ENCODE measurements at regions not wholly inside any gene's neighbourhood (a gene's known extent, or its start where the extent isn't known, plus 50 kb on each side); places are given as distances from the start of the nearest gene placed in this dataset.

GRCh38 chr4:144336633-144337032 is 196.1 kb upstream of the GYPA start:
- no peak overlapping the region for H3K9ac ChIP-seq (ENCODE audit: low read length)
- peaks cover 4% of the 10 kb centered on the region for H3K9me3 ChIP-seq (ENCODE audit: control insufficient read depth, low read length)
- no peaks in the 10 kb centered on the region for H3K79me1 ChIP-seq (replicated peaks; ENCODE audit: low read length, poor library complexity, severe bottlenecking)
- H2BK120ac ChIP-seq (ENCODE audit: low read depth, low read length): no peak overlapping the region
- H2AK5ac ChIP-seq (ENCODE audit: low read length, severe bottlenecking): no peak overlapping the region
- no peak overlapping the region for H4K91ac ChIP-seq (ENCODE audit: low read length)
- peaks cover 0 to 4% of the 10 kb centered on the region in 2 experiments for H3K27me3 ChIP-seq (ENCODE audit: control insufficient read depth in 1 of 2, insufficient read depth in 1 of 2, low read length in 2 of 2)
- no peak overlapping the region for H3K4ac ChIP-seq (ENCODE audit: low read depth in 1 of 2, low read length in 2 of 2)
- H2BK12ac ChIP-seq (ENCODE audit: low read length in 2 of 2): no peak overlapping the region
- no peak overlapping the region for H2AFZ ChIP-seq (ENCODE audit: low read depth, low read length)
- no peaks in the 10 kb centered on the region for H3K36me3 ChIP-seq (ENCODE audit: control insufficient read depth in 1 of 2, insufficient read depth in 2 of 2, low read depth in 1 of 2, low read length in 2 of 2)
- no peak overlapping the region for H3K4me2 ChIP-seq (ENCODE audit: low read length, poor library complexity, severe bottlenecking)
- no peak overlapping the region for H2BK15ac ChIP-seq (ENCODE audit: low read depth, poor library complexity, severe bottlenecking)
- H3K23ac ChIP-seq (ENCODE audit: low read length in 2 of 2): no peak overlapping the region
- 54% methylated on average over 1 of the region's 1 CpG for WGBS
- no peak overlapping the region for H3K27ac ChIP-seq (ENCODE audit: low read length, poor library complexity, severe bottlenecking)
- H3K14ac ChIP-seq (ENCODE audit: low read length in 2 of 2): no peak overlapping the region
- H3K4me1 ChIP-seq (ENCODE audit: control insufficient read depth, insufficient read depth, low read depth, low read length): no peaks in the 10 kb centered on the region
- no peak overlapping the region for H2BK5ac ChIP-seq (ENCODE audit: low read depth, low read length, poor library complexity, severe bottlenecking)
- no peak overlapping the region for H3K18ac ChIP-seq (ENCODE audit: low read depth in 1 of 2, low read length in 2 of 2)
- H3K4me3 ChIP-seq (ENCODE audit: insufficient read depth in 1 of 2, low read depth in 1 of 2, low read length in 2 of 2): no peak overlapping the region
- no peak overlapping the region for H4K8ac ChIP-seq (ENCODE audit: low read length)
- no peak for DNase-seq

- Histone ChIP-seq H3K4me3 (ENCODE audit: insufficient read depth in 1 of 2, low read depth in 1 of 2, low read length in 2 of 2) (no peak overlapping the region), H3K9me3 (ENCODE audit: control insufficient read depth, low read length) (peaks cover 4% of the 10 kb centered on the region), H2AFZ (ENCODE audit: low read depth, low read length) (no peak overlapping the region), H2BK15ac (ENCODE audit: low read depth, poor library complexity, severe bottlenecking) (no peak overlapping the region), H4K91ac (ENCODE audit: low read length) (no peak overlapping the region), H2BK12ac (ENCODE audit: low read length in 2 of 2) (no peak overlapping the region), H3K4me2 (ENCODE audit: low read length, poor library complexity, severe bottlenecking) (no peak overlapping the region), H3K27ac (ENCODE audit: low read length, poor library complexity, severe bottlenecking) (no peak overlapping the region), H3K23ac (ENCODE audit: low read length in 2 of 2) (no peak overlapping the region), H2BK120ac (ENCODE audit: low read depth, low read length) (no peak overlapping the region), H3K36me3 (ENCODE audit: control insufficient read depth in 1 of 2, insufficient read depth in 2 of 2, low read depth in 1 of 2, low read length in 2 of 2) (no peaks in the 10 kb centered on the region), H3K14ac (ENCODE audit: low read length in 2 of 2) (no peak overlapping the region), H3K79me1 (replicated peaks; ENCODE audit: low read length, poor library complexity, severe bottlenecking) (no peaks in the 10 kb centered on the region), H3K9ac (ENCODE audit: low read length) (no peak overlapping the region), H4K8ac (ENCODE audit: low read length) (no peak overlapping the region), H3K4me1 (ENCODE audit: control insufficient read depth, insufficient read depth, low read depth, low read length) (no peaks in the 10 kb centered on the region), H2AK5ac (ENCODE audit: low read length, severe bottlenecking) (no peak overlapping the region), H3K18ac (ENCODE audit: low read depth in 1 of 2, low read length in 2 of 2) (no peak overlapping the region), H3K4ac (ENCODE audit: low read depth in 1 of 2, low read length in 2 of 2) (no peak overlapping the region), H2BK5ac (ENCODE audit: low read depth, low read length, poor library complexity, severe bottlenecking) (no peak overlapping the region), H3K27me3 (ENCODE audit: control insufficient read depth in 1 of 2, insufficient read depth in 1 of 2, low read length in 2 of 2) (peaks cover 0 to 4% of the 10 kb centered on the region in 2 experiments)
- DNase-seq: no peak
These were observed 197.6 kb upstream of the GYPA start for GRCh38 chr4:144338148-144338547.

- Histone ChIP-seq H3K23ac (ENCODE audit: low read length in 2 of 2) (no peak overlapping the region), H3K4me3 (ENCODE audit: insufficient read depth in 1 of 2, low read depth in 1 of 2, low read length in 2 of 2) (no peak overlapping the region), H3K27ac (ENCODE audit: low read length, poor library complexity, severe bottlenecking) (no peak overlapping the region), H4K8ac (ENCODE audit: low read length) (no peak overlapping the region), H3K18ac (ENCODE audit: low read depth in 1 of 2, low read length in 2 of 2) (no peak overlapping the region), H3K79me1 (replicated peaks; ENCODE audit: low read length, poor library complexity, severe bottlenecking) (no peaks in the 10 kb centered on the region), H2AFZ (ENCODE audit: low read depth, low read length) (no peak overlapping the region), H3K27me3 (ENCODE audit: control insufficient read depth in 1 of 2, insufficient read depth in 1 of 2, low read length in 2 of 2) (peaks cover 0 to 4% of the 10 kb centered on the region in 2 experiments), H3K9ac (ENCODE audit: low read length) (no peak overlapping the region), H3K4ac (ENCODE audit: low read depth in 1 of 2, low read length in 2 of 2) (no peak overlapping the region), H4K91ac (ENCODE audit: low read length) (no peak overlapping the region), H3K14ac (ENCODE audit: low read length in 2 of 2) (no peak overlapping the region), H3K4me2 (ENCODE audit: low read length, poor library complexity, severe bottlenecking) (no peak overlapping the region), H3K4me1 (ENCODE audit: control insufficient read depth, insufficient read depth, low read depth, low read length) (no peaks in the 10 kb centered on the region), H3K36me3 (ENCODE audit: control insufficient read depth in 1 of 2, insufficient read depth in 2 of 2, low read depth in 1 of 2, low read length in 2 of 2) (no peaks in the 10 kb centered on the region), H2BK15ac (ENCODE audit: low read depth, poor library complexity, severe bottlenecking) (no peak overlapping the region), H2BK5ac (ENCODE audit: low read depth, low read length, poor library complexity, severe bottlenecking) (no peak overlapping the region), H2AK5ac (ENCODE audit: low read length, severe bottlenecking) (no peak overlapping the region), H2BK12ac (ENCODE audit: low read length in 2 of 2) (no peak overlapping the region), H3K9me3 (ENCODE audit: control insufficient read depth, low read length) (peaks cover 4% of the 10 kb centered on the region), H2BK120ac (ENCODE audit: low read depth, low read length) (no peak overlapping the region)
- 81% methylated on average over 2 of the region's 2 CpGs for WGBS
- DNase-seq: no peak
These were observed 198.3 kb upstream of the GYPA start for GRCh38 chr4:144338834-144339233.

GRCh38 chr4:144340931-144341330 is 200.4 kb upstream of the GYPA start:
- Histone ChIP-seq H2BK120ac (ENCODE audit: low read depth, low read length) (no peak overlapping the region), H3K27me3 (ENCODE audit: control insufficient read depth in 1 of 2, insufficient read depth in 1 of 2, low read length in 2 of 2) (peaks cover 0 to 4% of the 10 kb centered on the region in 2 experiments), H3K4me2 (ENCODE audit: low read length, poor library complexity, severe bottlenecking) (no peak overlapping the region), H3K4ac (ENCODE audit: low read depth in 1 of 2, low read length in 2 of 2) (no peak overlapping the region), H3K36me3 (ENCODE audit: control insufficient read depth in 1 of 2, insufficient read depth in 2 of 2, low read depth in 1 of 2, low read length in 2 of 2) (no peaks in the 10 kb centered on the region), H4K8ac (ENCODE audit: low read length) (no peak overlapping the region), H3K4me3 (ENCODE audit: insufficient read depth in 1 of 2, low read depth in 1 of 2, low read length in 2 of 2) (no peak overlapping the region), H3K14ac (ENCODE audit: low read length in 2 of 2) (no peak overlapping the region), H2AK5ac (ENCODE audit: low read length, severe bottlenecking) (no peak overlapping the region), H4K91ac (ENCODE audit: low read length) (no peak overlapping the region), H3K27ac (ENCODE audit: low read length, poor library complexity, severe bottlenecking) (no peak overlapping the region), H2AFZ (ENCODE audit: low read depth, low read length) (no peak overlapping the region), H2BK12ac (ENCODE audit: low read length in 2 of 2) (no peak overlapping the region), H3K4me1 (ENCODE audit: control insufficient read depth, insufficient read depth, low read depth, low read length) (no peaks in the 10 kb centered on the region), H2BK15ac (ENCODE audit: low read depth, poor library complexity, severe bottlenecking) (no peak overlapping the region), H3K79me1 (replicated peaks; ENCODE audit: low read length, poor library complexity, severe bottlenecking) (no peaks in the 10 kb centered on the region), H3K23ac (ENCODE audit: low read length in 2 of 2) (no peak overlapping the region), H2BK5ac (ENCODE audit: low read depth, low read length, poor library complexity, severe bottlenecking) (no peak overlapping the region), H3K9ac (ENCODE audit: low read length) (no peak overlapping the region), H3K9me3 (ENCODE audit: control insufficient read depth, low read length) (peaks cover 4% of the 10 kb centered on the region), H3K18ac (ENCODE audit: low read depth in 1 of 2, low read length in 2 of 2) (no peak overlapping the region)
- 86% methylated on average over 2 of the region's 2 CpGs for WGBS
- no peak for DNase-seq

All from mesenchymal stem cell (in vitro differentiated cells and primary cell).